OCI-LY1 (cell line): ENCODE measurements at regions not wholly inside any gene's neighbourhood (a gene's known extent, or its start where the extent isn't known, plus 50 kb on each side); places are given as distances from the start of the nearest gene placed in this dataset.

Source experiments
- EZH2 ChIP-seq: fragments of 200-600 bp; sonication (generic), shearing (Covaris generic); IDR thresholded peaks from 2 replicates; pipeline ENCODE4 v1.8.0; 2017; ENCODE audit warnings: borderline replicate concordance, mixed run types, mild to moderate bottlenecking, antibody characterized with exemption, low read length, moderate library complexity, mixed read lengths
- TF ChIP-seq, protein P1 (sequence below): fragments of 200-600 bp; sonication (generic), shearing (Covaris generic); IDR thresholded peaks from 2 replicates; pipeline ENCODE4 v1.5.1; 2017; ENCODE audit warnings: mild to moderate bottlenecking, antibody characterized with exemption, low read length, moderate library complexity, mixed read lengths

DNA sequence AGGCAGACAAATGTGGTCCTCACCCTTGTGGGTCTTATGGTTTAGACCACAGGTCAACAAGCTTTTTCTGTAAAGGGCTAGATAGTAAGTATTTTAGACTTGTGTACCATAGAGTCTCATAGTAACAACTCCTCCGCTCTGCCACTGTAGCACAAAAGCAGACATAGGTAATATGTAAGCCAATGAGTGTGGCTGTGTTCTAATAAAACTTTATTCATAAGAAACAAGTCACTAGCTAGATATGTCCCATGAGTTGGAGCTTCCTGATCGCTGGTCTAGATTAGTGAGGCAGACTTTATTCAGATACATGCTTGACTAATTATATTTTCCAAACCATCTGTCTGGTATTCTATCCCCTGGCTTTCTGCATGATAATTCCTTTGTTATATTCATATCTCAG lies 196.4 kb upstream of the TSHZ2 start:
- TF ChIP-seq EZH2, result no peak
- TF ChIP-seq, protein P1, sequence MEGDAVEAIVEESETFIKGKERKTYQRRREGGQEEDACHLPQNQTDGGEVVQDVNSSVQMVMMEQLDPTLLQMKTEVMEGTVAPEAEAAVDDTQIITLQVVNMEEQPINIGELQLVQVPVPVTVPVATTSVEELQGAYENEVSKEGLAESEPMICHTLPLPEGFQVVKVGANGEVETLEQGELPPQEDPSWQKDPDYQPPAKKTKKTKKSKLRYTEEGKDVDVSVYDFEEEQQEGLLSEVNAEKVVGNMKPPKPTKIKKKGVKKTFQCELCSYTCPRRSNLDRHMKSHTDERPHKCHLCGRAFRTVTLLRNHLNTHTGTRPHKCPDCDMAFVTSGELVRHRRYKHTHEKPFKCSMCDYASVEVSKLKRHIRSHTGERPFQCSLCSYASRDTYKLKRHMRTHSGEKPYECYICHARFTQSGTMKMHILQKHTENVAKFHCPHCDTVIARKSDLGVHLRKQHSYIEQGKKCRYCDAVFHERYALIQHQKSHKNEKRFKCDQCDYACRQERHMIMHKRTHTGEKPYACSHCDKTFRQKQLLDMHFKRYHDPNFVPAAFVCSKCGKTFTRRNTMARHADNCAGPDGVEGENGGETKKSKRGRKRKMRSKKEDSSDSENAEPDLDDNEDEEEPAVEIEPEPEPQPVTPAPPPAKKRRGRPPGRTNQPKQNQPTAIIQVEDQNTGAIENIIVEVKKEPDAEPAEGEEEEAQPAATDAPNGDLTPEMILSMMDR, result no peak
